PC-3 (cell line): ENCODE measurements at regions not wholly inside any gene's neighbourhood (a gene's known extent, or its start where the extent isn't known, plus 50 kb on each side); places are given as distances from the start of the nearest gene placed in this dataset.
A peak's percentile ranks its signal among the peaks of the same experiment; 100 is the strongest.

ENCODE experiments used
- ATAC-seq: fragments of 200-7000 bp; cut with Tn5 transposase; 2 replicates; pipeline ENCODE4 v1.9.1; 2020; ENCODE audit warnings: mild to moderate bottlenecking, moderate library complexity
- BruUV-seq: library from RNA; stranded (reverse); fragments of 400-500 nt; replicated peaks from 2 replicates; lab custom pipeline; 2021; lab: Mats Ljungman, UMichigan
- CTCF ChIA-PET: fragments of 300-600 bp; sonication (Branson Sonifier 250); formaldehyde crosslinking; loops from one replicate; lab custom pipeline; 2022; ENCODE audit warnings: antibody characterized with exemption; lab: Charles Lee
- POLR2A ChIA-PET: fragments of 300-600 bp; sonication (Branson Sonifier 250); formaldehyde crosslinking; loops from one replicate; lab custom pipeline; 2022; ENCODE audit warnings: antibody characterized with exemption; ENCODE audit not compliant: unreplicated experiment; lab: Charles Lee
- DNase-seq: peaks from one replicate; pipeline ENCODE4 v3.0.0-alpha.2; 2015
- H2AFZ ChIP-seq: fragments of 300-600 bp; sonication (generic); 2 replicates; pipeline ENCODE4 v1.6.0; 2016; ENCODE audit warnings: antibody characterized with exemption, low read length
- H3F3A ChIP-seq: fragments of 300-600 bp; sonication (generic); one replicate; pipeline ENCODE4 v1.6.0; 2017; ENCODE audit warnings: antibody characterized with exemption, low read length, control low read depth, mild to moderate bottlenecking; ENCODE audit not compliant: unreplicated experiment
- H3K27ac ChIP-seq: fragments of 300-600 bp; sonication (generic); 2 replicates; pipeline ENCODE4 v1.5.1; 2016; ENCODE audit warnings: mild to moderate bottlenecking, low read length
- H3K27me3 ChIP-seq: fragments of 300-600 bp; sonication (generic); 2 replicates; pipeline ENCODE4 v1.6.1; 2016; ENCODE audit warnings: low read length, mixed read lengths
- H3K36me3 ChIP-seq: fragments of 300-600 bp; sonication (generic); 2 replicates; pipeline ENCODE4 v1.6.1; 2016; ENCODE audit warnings: low read depth, mixed run types, low read length, mixed read lengths
- H3K4me1 ChIP-seq: fragments of 300-600 bp; sonication (generic); 2 replicates; pipeline ENCODE4 v1.5.1; 2016; ENCODE audit warnings: low read length; ENCODE audit not compliant: insufficient read depth
- H3K4me2 ChIP-seq: fragments of 300-600 bp; sonication (generic); 2 replicates; pipeline ENCODE4 v1.6.0; 2016; ENCODE audit warnings: low read length
- H3K4me3 ChIP-seq: fragments of 300-600 bp; sonication (generic); 2 replicates; pipeline ENCODE4 v1.5.1; 2016; ENCODE audit warnings: mild to moderate bottlenecking, low read length, mixed read lengths
- H3K79me2 ChIP-seq: fragments of 300-600 bp; sonication (generic); 2 replicates; pipeline ENCODE4 v1.6.1; 2017; ENCODE audit warnings: low read length, mixed read lengths
- H3K9ac ChIP-seq: fragments of 300-600 bp; sonication (generic); 2 replicates; pipeline ENCODE4 v1.6.0; 2016; ENCODE audit warnings: mild to moderate bottlenecking, low read length
- H3K9me2 ChIP-seq: fragments of 300-600 bp; sonication (generic); replicated peaks from 2 replicates; pipeline ENCODE4 v1.6.1; 2016; ENCODE audit warnings: mixed run types, low read length, mixed read lengths
- H3K9me3 ChIP-seq: fragments of 300-600 bp; sonication (generic); 2 replicates; pipeline ENCODE4 v1.6.1; 2016; ENCODE audit warnings: low read length, mixed read lengths
- H4K20me1 ChIP-seq: fragments of 300-600 bp; sonication (generic); 2 replicates; pipeline ENCODE4 v1.6.1; 2016; ENCODE audit warnings: low read length, mixed read lengths
- EZH2 ChIP-seq: fragments of 300-600 bp; sonication (generic); IDR thresholded peaks from one replicate; pipeline ENCODE4 v1.6.1; 2017; ENCODE audit warnings: antibody characterized with exemption, mild to moderate bottlenecking, low read length; ENCODE audit not compliant: unreplicated experiment
- EZH2phosphoT487 ChIP-seq: fragments of 300-600 bp; sonication (generic); IDR thresholded peaks from 2 replicates; pipeline ENCODE4 v1.6.1; 2018; ENCODE audit warnings: mild to moderate bottlenecking, antibody characterized with exemption, low read length, borderline replicate concordance
- intact Hi-C: fragments of 100-400 bp; cut with micrococcal nuclease; formaldehyde crosslinking; loops from 2 replicates; pipeline ENCODE4 v1.9.0; 2023
- TF ChIP-seq, protein P1 (sequence below): fragments of 300-600 bp; sonication (generic); conservative IDR thresholded peaks from 2 replicates; pipeline ENCODE4 v1.5.1; 2017; ENCODE audit warnings: antibody characterized with exemption, low read depth, mild to moderate bottlenecking, low read length

DNA sequence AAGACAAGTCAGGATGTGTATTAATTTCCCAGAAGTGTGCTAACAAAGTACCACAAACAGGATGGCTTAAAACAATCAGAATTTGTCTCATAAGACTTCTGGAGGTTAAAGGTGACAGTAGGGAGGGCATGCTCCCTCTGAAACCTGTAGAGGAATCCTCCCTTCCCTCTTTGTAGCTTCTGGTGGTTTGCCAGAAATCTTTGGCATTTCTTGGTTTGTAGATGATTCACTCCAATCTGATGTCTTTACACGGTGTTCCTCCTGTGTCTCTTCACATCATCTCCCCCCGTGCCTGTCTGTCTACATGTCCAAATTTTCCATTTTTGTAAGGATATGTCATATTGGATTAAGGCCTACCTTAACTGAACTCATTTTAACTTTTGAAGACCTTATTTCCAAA lies 471.5 kb downstream of the ZNF608 start:
- Histone ChIP-seq H2AFZ (no peak overlapping the region), H3K4me3 (no peak overlapping the region), H3K4me1 (peaks cover 9% of the 10 kb centered on the region), H3K79me2 (no peaks in the 10 kb centered on the region), H3K4me2 (no peak overlapping the region), H3K27ac (no peak overlapping the region), H3K36me3 (no peaks in the 10 kb centered on the region), H3K9me2 (no peaks in the 10 kb centered on the region), H3K9me3 (no peaks in the 10 kb centered on the region), H3F3A (no peaks in the 10 kb centered on the region), H3K27me3 (no peaks in the 10 kb centered on the region), H3K9ac (no peak overlapping the region), H4K20me1 (no peaks in the 10 kb centered on the region)
- CTCF ChIA-PET, result no interaction called here
- ATAC-seq (no peak; the same call in 1 of the 2 replicates), DNase-seq (peak; percentile 54)
- BruUV-seq, result no TSS peak
- POLR2A ChIA-PET, result no interaction called here
- TF ChIP-seq, protein P1, sequence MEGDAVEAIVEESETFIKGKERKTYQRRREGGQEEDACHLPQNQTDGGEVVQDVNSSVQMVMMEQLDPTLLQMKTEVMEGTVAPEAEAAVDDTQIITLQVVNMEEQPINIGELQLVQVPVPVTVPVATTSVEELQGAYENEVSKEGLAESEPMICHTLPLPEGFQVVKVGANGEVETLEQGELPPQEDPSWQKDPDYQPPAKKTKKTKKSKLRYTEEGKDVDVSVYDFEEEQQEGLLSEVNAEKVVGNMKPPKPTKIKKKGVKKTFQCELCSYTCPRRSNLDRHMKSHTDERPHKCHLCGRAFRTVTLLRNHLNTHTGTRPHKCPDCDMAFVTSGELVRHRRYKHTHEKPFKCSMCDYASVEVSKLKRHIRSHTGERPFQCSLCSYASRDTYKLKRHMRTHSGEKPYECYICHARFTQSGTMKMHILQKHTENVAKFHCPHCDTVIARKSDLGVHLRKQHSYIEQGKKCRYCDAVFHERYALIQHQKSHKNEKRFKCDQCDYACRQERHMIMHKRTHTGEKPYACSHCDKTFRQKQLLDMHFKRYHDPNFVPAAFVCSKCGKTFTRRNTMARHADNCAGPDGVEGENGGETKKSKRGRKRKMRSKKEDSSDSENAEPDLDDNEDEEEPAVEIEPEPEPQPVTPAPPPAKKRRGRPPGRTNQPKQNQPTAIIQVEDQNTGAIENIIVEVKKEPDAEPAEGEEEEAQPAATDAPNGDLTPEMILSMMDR, result no peak
- no peak for TF ChIP-seq EZH2phosphoT487
- TF ChIP-seq EZH2, result no peak
- intact Hi-C loops, result no loop called here

DNA sequence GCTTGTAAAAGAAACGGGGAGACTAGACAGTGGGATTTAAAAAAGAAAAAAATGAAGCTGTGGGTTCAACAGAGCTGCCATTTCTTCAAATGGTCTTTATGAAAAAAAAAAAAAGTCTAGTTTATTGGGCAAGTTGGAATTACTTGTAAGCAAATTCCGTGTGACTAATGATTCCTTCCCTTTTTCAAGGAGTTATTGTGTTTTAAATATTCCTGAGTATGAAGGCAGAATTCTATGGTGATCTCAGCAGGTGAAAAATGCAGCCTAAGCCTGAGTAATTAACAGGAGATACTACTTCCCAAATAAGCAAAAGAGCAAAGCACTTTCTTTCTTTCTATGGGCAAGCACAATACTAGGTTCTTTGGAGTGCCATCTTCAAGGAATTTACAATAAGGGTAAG lies 481.9 kb downstream of the ZNF608 start:
- CTCF ChIA-PET, result no interaction called here
- no peak overlapping the region for H3K9ac ChIP-seq
- no peaks in the 10 kb centered on the region for H3K27me3 ChIP-seq
- no peak overlapping the region for H3K4me2 ChIP-seq
- TF ChIP-seq, protein P1, result no peak
- TF ChIP-seq EZH2phosphoT487 (no peak), EZH2 (no peak)
- POLR2A ChIA-PET, result no interaction called here
- BruUV-seq, result no TSS peak
- H3K9me3 ChIP-seq, result no peaks in the 10 kb centered on the region
- no peaks in the 10 kb centered on the region for H3K79me2 ChIP-seq
- H3K27ac ChIP-seq, result no peak overlapping the region
- peak; percentile 8 for DNase-seq
- no peaks in the 10 kb centered on the region for H3K9me2 ChIP-seq
- no peak overlapping the region for H2AFZ ChIP-seq
- peaks cover 23% of the 10 kb centered on the region for H3K4me1 ChIP-seq
- ATAC-seq, result no peak
- no peaks in the 10 kb centered on the region for H4K20me1 ChIP-seq
- no peak overlapping the region for H3K4me3 ChIP-seq
- H3F3A ChIP-seq, result no peaks in the 10 kb centered on the region
- intact Hi-C loops, result no loop called here
- no peaks in the 10 kb centered on the region for H3K36me3 ChIP-seq

DNA sequence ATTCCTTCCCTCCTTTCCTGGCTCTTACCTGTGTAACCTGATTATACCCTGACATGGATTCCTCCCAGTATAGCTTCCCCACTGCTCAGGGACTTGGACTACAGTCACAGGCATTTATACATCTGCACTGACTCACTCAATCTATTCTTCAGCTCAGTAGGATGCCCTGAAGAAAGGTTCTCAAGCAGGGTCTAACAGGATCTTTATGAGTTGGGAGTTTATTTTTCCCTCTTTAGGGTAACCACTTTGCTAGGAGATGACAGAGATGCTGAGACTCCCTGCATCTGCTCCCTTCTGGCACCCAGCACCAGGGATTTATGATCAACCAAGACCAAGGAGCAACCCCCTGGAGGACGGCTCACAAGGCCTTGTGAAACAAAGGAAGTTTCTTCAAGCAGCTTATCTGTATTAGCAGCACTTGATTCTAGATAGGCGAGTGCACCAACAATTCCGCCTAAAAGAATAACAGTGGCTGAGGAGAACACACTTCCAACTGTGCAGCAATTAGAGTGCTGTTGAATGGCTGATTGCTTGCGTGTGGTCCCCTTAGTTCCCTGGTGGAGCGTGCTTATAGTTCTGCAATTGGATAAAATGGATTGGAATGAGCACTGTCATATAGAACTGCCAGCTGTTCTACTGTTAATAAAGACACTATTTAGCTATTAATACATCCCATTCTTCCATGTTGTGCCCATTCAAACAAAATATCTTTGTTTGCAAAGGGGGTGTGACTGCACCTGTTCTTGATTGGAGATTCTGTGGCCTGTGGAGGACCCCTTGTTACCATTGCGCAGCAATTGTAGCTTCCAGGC lies 482.6 kb downstream of the ZNF608 start:
- Histone ChIP-seq H2AFZ (no peak overlapping the region), H3K4me3 (no peak overlapping the region), H3K9ac (no peak overlapping the region), H3K36me3 (no peaks in the 10 kb centered on the region), H3K4me2 (peak overlapping the region; percentile 53), H3K27me3 (no peaks in the 10 kb centered on the region), H4K20me1 (no peaks in the 10 kb centered on the region), H3K4me1 (peaks cover 25% of the 10 kb centered on the region), H3K27ac (peak overlapping the region; percentile 75), H3F3A (no peaks in the 10 kb centered on the region), H3K9me2 (no peaks in the 10 kb centered on the region), H3K9me3 (no peaks in the 10 kb centered on the region), H3K79me2 (no peaks in the 10 kb centered on the region)
- ATAC-seq, result peak; percentile 78
- no TSS peak for BruUV-seq
- ChIA-PET POLR2A (no interaction called here), CTCF (no interaction called here)
- peak; percentile 36 for DNase-seq
- TF ChIP-seq, protein P1, result no peak
- TF ChIP-seq EZH2 (no peak), EZH2phosphoT487 (no peak)
- intact Hi-C loops, result no loop called here
